LHCN-M2 (cell line): ENCODE measurements at regions not wholly inside any gene's neighbourhood (a gene's known extent, or its start where the extent isn't known, plus 50 kb on each side); places are given as distances from the start of the nearest gene placed in this dataset.
"Not testable (repeated sequence)": the region's sequence is repeated elsewhere in the genome, so short reads cannot be mapped to it uniquely, and the experiment has no call there.

ENCODE experiments used
- DNase-seq: peaks from one replicate; pipeline ENCODE4 v3.0.0-alpha.2; 2012; ENCODE audit warnings: low read depth

- DNase-seq: no peak
Measured at GRCh38 chr11:134849833-134850232, 437.8 kb upstream of the B3GAT1 start.

- DNase-seq: no peak
Measured at GRCh38 chr11:134847083-134847715, 435.2 kb upstream of the B3GAT1 start.

GRCh38 chr11:134846328-134847082 is 434.5 kb upstream of the B3GAT1 start:
- DNase-seq: no peak

- DNase-seq: no peak
Measured at GRCh38 chr11:134845474-134846327, 433.7 kb upstream of the B3GAT1 start.

GRCh38 chr11:134844838-134845237 is 432.8 kb upstream of the B3GAT1 start:
- DNase-seq: no peak

GRCh38 chr11:134843735-134844134 is 431.7 kb upstream of the B3GAT1 start:
- DNase-seq: no peak

GRCh38 chr11:134843020-134843419 is 431.0 kb upstream of the B3GAT1 start:
- no peak for DNase-seq

- DNase-seq: no peak
Measured at GRCh38 chr11:134841972-134842371, 429.9 kb upstream of the B3GAT1 start.

GRCh38 chr11:134841411-134841810 is 429.4 kb upstream of the B3GAT1 start:
- no peak for DNase-seq

GRCh38 chr11:134840945-134841344 is 428.9 kb upstream of the B3GAT1 start:
- DNase-seq: no peak

GRCh38 chr11:134840165-134840564 is 428.1 kb upstream of the B3GAT1 start:
- not testable (repeated sequence) for DNase-seq

GRCh38 chr11:134838708-134839107 is 426.7 kb upstream of the B3GAT1 start:
- no peak for DNase-seq

- no peak for DNase-seq
Measured at GRCh38 chr11:134837887-134838232, 425.8 kb upstream of the B3GAT1 start.

- no peak for DNase-seq
Measured at GRCh38 chr11:134837166-134837886, 425.3 kb upstream of the B3GAT1 start.

- DNase-seq: no peak
Measured at GRCh38 chr11:134836561-134836960, 424.5 kb upstream of the B3GAT1 start.

- DNase-seq: no peak
Measured at GRCh38 chr11:134835561-134835960, 423.5 kb upstream of the B3GAT1 start.

- no peak for DNase-seq
Measured at GRCh38 chr11:134830312-134830711, 418.3 kb upstream of the B3GAT1 start.

- no peak for DNase-seq
Measured at GRCh38 chr11:134823970-134824369, 411.9 kb upstream of the B3GAT1 start.

- no peak for DNase-seq
Measured at GRCh38 chr11:134822897-134823296, 410.9 kb upstream of the B3GAT1 start.

GRCh38 chr11:134821422-134821821 is 409.4 kb upstream of the B3GAT1 start:
- DNase-seq: no peak

- no peak for DNase-seq
Measured at GRCh38 chr11:134819041-134819440, 407.0 kb upstream of the B3GAT1 start.

- DNase-seq: no peak
Measured at GRCh38 chr11:134818516-134818915, 406.5 kb upstream of the B3GAT1 start.
